GM10248 (cell line): ENCODE measurements at regions not wholly inside any gene's neighbourhood (a gene's known extent, or its start where the extent isn't known, plus 50 kb on each side); places are given as distances from the start of the nearest gene placed in this dataset.

ENCODE experiments used
- CTCF ChIA-PET: fragments of 300-600 bp; sonication (Branson Sonifier 250); formaldehyde crosslinking; extraction: SDS; loops from one replicate; lab custom pipeline; 2021; ENCODE audit warnings: antibody characterized with exemption; lab: Yijun Ruan, JAX
- POLR2A ChIA-PET: fragments of 350-650 bp; sonication (Branson Sonifier 250); formaldehyde crosslinking; extraction: SDS; loops from one replicate; lab custom pipeline; 2020; ENCODE audit warnings: antibody characterized with exemption; lab: Yijun Ruan, JAX
- DNase-seq: peaks from one replicate; pipeline ENCODE4 v3.0.0; 2012; ENCODE audit errors: extremely low spot score
- TF ChIP-seq, protein P1 (sequence below): IDR thresholded peaks from 2 replicates; pipeline ENCODE4 v1.5.1; 2012; ENCODE audit warnings: mild to moderate bottlenecking, low read depth; ENCODE audit errors: extremely low read depth, missing control alignments, control extremely low read depth

DNA sequence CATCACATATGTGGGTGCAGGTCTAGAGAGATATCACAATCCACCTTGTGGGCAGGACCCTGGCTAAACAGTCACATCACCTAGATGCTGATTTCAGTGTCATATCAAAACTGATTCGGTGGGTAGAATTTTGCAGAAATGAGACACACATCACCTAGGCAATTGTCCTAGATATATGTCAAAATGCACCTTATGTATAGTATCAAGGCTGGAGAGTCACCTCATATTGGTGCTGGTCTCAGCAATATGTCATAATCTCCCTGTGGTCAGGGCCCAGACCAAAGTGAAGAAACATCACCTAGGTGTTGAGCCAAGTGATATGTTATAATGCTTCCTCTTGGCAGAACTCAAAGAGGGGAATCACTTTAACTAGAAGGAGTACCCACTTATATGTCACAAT, 905.0 kb upstream of the AMELY start:
- DNase-seq = no peak
- POLR2A ChIA-PET = no interaction called here
- CTCF ChIA-PET = no interaction called here
- TF ChIP-seq, protein P1, sequence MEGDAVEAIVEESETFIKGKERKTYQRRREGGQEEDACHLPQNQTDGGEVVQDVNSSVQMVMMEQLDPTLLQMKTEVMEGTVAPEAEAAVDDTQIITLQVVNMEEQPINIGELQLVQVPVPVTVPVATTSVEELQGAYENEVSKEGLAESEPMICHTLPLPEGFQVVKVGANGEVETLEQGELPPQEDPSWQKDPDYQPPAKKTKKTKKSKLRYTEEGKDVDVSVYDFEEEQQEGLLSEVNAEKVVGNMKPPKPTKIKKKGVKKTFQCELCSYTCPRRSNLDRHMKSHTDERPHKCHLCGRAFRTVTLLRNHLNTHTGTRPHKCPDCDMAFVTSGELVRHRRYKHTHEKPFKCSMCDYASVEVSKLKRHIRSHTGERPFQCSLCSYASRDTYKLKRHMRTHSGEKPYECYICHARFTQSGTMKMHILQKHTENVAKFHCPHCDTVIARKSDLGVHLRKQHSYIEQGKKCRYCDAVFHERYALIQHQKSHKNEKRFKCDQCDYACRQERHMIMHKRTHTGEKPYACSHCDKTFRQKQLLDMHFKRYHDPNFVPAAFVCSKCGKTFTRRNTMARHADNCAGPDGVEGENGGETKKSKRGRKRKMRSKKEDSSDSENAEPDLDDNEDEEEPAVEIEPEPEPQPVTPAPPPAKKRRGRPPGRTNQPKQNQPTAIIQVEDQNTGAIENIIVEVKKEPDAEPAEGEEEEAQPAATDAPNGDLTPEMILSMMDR = no peak

DNA sequence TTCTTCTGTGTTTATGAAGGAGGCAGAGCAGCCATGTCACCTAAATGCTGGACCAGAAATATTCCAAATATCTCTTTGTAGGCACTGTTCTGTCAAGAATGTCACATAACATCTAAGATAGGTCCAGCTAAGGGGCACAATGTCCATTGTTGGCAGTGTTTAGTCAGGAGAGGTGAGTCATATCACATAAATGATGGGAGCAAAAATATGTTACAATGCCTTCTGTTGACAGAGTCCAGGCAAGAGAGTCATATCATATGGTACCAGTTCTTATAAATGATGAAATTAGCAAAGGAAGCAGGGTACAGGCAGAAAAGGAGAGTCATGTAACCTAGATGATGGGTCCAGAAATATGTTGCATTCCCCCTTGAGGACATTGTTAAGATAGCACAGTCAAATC, 904.4 kb upstream of the AMELY start:
- CTCF ChIA-PET = no interaction called here
- DNase-seq = no peak
- TF ChIP-seq, protein P1 = no peak
- POLR2A ChIA-PET = no interaction called here

DNA sequence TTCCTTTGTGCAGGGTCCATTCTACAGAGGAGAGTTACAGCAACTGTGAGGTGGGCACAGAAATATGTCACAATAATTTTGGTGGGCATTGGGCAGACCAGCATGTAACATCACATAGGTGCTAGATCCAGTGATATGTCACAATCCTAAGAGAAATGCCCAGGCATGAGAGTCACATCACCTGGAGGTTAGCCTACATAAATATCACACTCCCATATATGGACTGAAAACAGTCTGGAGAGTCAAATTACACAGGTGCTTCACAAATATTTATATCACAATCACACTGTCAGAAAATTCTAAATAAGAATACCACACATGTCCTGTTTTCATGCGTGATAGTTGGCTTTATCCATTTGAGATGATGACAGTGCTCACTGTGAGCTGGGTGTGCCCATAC, 903.7 kb upstream of the AMELY start:
- no peak for DNase-seq
- CTCF ChIA-PET = no interaction called here
- TF ChIP-seq, protein P1 = no peak
- POLR2A ChIA-PET = no interaction called here

DNA sequence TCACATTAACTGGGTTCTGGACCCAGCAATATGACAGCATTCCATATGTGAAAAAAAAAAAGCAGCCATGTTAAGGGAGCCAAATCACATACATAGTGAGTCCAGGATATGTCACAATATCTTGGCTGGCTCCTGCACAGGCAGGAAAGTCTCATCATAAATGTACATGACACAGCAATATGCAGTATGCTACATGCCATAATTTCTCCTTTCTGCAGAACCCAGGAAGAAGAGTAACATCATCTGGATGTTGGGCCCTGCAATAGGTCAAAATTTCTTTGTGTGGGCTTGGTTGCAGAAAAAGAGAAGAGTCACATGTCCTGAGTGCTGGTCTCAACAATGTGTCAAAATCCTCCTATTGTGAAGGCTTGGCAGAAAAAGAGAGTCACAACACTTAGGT, 902.8 kb upstream of the AMELY start:
- CTCF ChIA-PET = no interaction called here
- POLR2A ChIA-PET = no interaction called here
- TF ChIP-seq, protein P1 = no peak
- DNase-seq = no peak

DNA sequence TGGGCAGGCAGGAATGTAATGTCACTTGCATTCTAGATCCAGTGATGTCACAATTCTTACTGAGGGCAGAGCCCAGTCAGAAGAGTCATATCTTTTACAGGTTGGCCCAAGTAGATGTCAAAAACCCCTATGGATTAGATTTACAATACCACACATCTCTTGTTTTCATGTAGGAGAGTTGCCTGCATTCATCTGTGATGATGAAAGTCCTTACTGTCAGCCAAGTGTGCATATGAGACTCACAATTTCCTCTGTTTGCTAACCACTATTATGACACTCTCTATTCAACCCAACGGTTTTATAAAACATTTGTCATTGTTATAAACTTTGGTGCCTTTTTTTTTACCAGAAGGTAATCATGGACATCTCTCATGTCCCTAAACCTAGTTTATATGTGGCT, 898.8 kb upstream of the AMELY start:
- no peak for DNase-seq
- CTCF ChIA-PET = no interaction called here
- POLR2A ChIA-PET = no interaction called here
- TF ChIP-seq, protein P1 = no peak

DNA sequence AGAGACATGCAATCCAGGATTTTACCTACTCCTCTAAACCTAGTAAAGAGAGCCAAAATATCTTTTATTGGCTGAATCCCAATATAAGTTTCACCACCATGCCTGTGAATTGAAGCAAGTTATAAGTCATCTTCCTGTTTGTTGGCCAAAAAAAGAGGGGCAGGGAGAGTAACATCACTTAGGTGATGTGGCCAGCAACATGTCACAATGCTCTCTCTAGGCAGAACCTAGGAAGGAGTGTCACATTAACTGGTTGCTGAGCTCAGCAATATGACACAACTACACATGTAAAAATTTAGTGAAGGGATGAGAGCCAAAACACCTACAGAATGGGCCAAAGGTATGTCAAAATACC, 895.9 kb upstream of the AMELY start:
- POLR2A ChIA-PET = no interaction called here
- CTCF ChIA-PET = interaction anchor here (0.9 kb wide), 1 partner anchor 11 kb away, joined by 4 read pairs; no protein-coding TSS in a partner anchor
- TF ChIP-seq, protein P1 = no peak
- no peak for DNase-seq

DNA sequence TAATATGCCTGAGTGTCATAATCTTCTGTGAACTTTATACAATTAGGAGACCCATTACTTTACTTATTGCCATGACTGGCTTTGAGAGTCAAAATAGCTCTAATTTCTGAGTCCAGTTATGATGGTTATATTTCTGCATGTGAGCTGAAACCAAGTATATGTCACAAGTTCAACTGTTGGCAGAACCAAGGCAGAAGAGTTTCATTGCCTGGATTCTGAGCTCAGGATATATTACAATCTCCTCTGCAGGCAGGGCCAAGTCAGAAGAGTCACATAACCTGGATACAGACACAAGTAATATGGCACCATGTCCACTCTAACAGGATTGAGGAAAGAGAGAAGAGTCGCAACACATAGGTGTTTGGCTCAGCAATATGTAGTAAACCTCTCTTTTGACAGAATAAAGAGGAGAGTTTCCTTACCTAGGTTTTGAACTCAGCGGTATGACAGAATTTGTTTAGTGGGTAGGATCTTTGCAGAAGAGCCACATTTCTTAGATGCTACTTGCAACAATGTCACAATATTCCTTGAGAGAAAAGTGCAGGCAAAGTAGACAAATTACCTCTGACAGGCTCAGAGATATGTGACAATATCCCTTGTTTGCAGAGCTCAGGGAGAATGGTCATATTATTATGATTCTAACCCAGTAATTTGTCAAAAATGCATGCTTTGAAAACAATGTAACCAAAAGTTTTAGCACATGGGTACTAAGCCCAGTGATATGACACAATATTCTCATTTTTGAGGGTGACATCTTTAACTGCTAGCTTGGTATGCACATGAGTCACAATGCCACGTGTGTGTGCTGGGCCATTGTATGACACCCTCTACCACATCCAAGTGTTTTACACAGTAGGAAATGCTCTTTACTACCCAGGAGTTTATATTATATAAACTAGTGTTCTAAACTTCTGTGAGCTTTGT, 895.3 kb upstream of the AMELY start:
- CTCF ChIA-PET = no interaction called here

More for the DNA sequence above, 895.3 kb upstream of the AMELY start:
- POLR2A ChIA-PET = no interaction called here
- TF ChIP-seq, protein P1 = no peak
- DNase-seq = no peak
